SK-N-SH (cell line): ENCODE measurements at regions not wholly inside any gene's neighbourhood (a gene's known extent, or its start where the extent isn't known, plus 50 kb on each side); places are given as distances from the start of the nearest gene placed in this dataset.

ENCODE experiments used
- CTCF ChIA-PET: fragments of 300-600, 350-600 bp; formaldehyde crosslinking; extraction: SDS; loops from one replicate; lab custom pipeline; 2021; lab: Yijun Ruan, JAX
- POLR2A ChIA-PET: fragments of 350-600 bp; sonication (Branson Sonifier 250); formaldehyde crosslinking; extraction: SDS; loops from one replicate; lab custom pipeline; 2020; ENCODE audit warnings: antibody characterized with exemption, inconsistent platforms; lab: Yijun Ruan, JAX
- DNase-seq: peaks from one replicate; pipeline ENCODE4 v3.0.0; 2012
- H2AFZ ChIP-seq: fragments of 200-600 bp; sonication (generic); 2 replicates; pipeline ENCODE4 v1.8.1; 2016; ENCODE audit warnings: antibody characterized with exemption, mild to moderate bottlenecking, low read depth
- H3F3A ChIP-seq: fragments of 200-600 bp; sonication (generic); replicated peaks from 2 replicates; pipeline ENCODE3; 2016; ENCODE audit warnings: antibody characterized with exemption, mild to moderate bottlenecking; ENCODE audit not compliant: insufficient read depth
- H3K27ac ChIP-seq, 2 experiments: fragments of 200-500 bp in 1 of 2; fragments of 200-600 bp in 1 of 2; sonication (Bioruptor generic) in 1 of 2; sonication (generic), shearing (Covaris generic) in 1 of 2; 2 replicates each; pipeline versions ENCODE4 v1.5.1 to v1.6.1; 2014 to 2016; ENCODE audit warnings: low read depth in 2 of 2, inconsistent platforms in 1 of 2, low read length in 1 of 2, mild to moderate bottlenecking in 1 of 2, mixed read lengths in 1 of 2
- H3K27me3 ChIP-seq: fragments of 200-600 bp; sonication (generic), shearing (Covaris generic); 2 replicates; pipeline ENCODE4 v1.6.1; 2016; ENCODE audit warnings: mixed run types; ENCODE audit not compliant: insufficient read depth
- H3K36me3 ChIP-seq, 2 experiments: fragments of 200-500 bp in 1 of 2; fragments of 200-600 bp in 1 of 2; sonication (Bioruptor generic) in 1 of 2; sonication (generic) in 1 of 2; replicated peaks in 1 of 2; 2 replicates each; pipeline versions ENCODE3 to v1.5.1; 2014 to 2016; ENCODE audit warnings: low read length in 1 of 2, mild to moderate bottlenecking in 1 of 2; ENCODE audit not compliant: insufficient read depth in 2 of 2, control insufficient read depth in 1 of 2
- H3K4me1 ChIP-seq, 2 experiments: fragments of 200-500 bp in 1 of 2; fragments of 200-600 bp in 1 of 2; sonication (Bioruptor generic) in 1 of 2; sonication (generic), shearing (Covaris generic) in 1 of 2; 2 replicates each; pipeline versions ENCODE4 v1.5.1 to v1.6.1; 2014 to 2016; ENCODE audit warnings: low read depth in 1 of 2, low read length in 1 of 2, mixed run types in 1 of 2; ENCODE audit not compliant: insufficient read depth in 2 of 2, control insufficient read depth in 1 of 2
- H3K4me2 ChIP-seq: fragments of 200-600 bp; sonication (generic), shearing (Covaris generic); 2 replicates; pipeline ENCODE4 v1.6.1; 2017; ENCODE audit warnings: mixed run types
- H3K4me3 ChIP-seq, 2 experiments: fragments of 200-500 bp in 1 of 2; fragments of 200-600 bp in 1 of 2; sonication (Bioruptor generic) in 1 of 2; sonication (generic), shearing (Covaris generic) in 1 of 2; 2 replicates each; pipeline versions ENCODE4 v1.5.1 to v1.8.1; 2014 to 2016; ENCODE audit warnings: low read depth in 2 of 2, inconsistent platforms in 1 of 2, low read length in 1 of 2, mild to moderate bottlenecking in 1 of 2, mixed read lengths in 1 of 2, moderate library complexity in 1 of 2
- H3K79me2 ChIP-seq: fragments of 200-600 bp; sonication (generic); 2 replicates; pipeline ENCODE4 v1.8.1; 2017; ENCODE audit warnings: mild to moderate bottlenecking; ENCODE audit not compliant: insufficient read depth
- H3K9ac ChIP-seq: fragments of 200-600 bp; sonication (generic); 2 replicates; pipeline ENCODE4 v1.6.1; 2017; ENCODE audit warnings: mixed run types
- H3K9me2 ChIP-seq: fragments of 200-600 bp; sonication (generic); 2 replicates; pipeline ENCODE4 v1.6.1; 2017; ENCODE audit warnings: mixed run types
- H3K9me3 ChIP-seq: fragments of 200-600 bp; sonication (generic); 2 replicates; pipeline ENCODE4 v1.6.1; 2017; ENCODE audit warnings: mixed run types, mild to moderate bottlenecking, moderate library complexity
- H4K20me1 ChIP-seq: fragments of 200-600 bp; sonication (generic); 2 replicates; pipeline ENCODE4 v1.6.1; 2017; ENCODE audit warnings: mild to moderate bottlenecking, mixed run types; ENCODE audit not compliant: insufficient read depth
- CHD2 ChIP-seq: fragments of 150-350 bp; IDR thresholded peaks from 2 replicates; pipeline ENCODE4 v1.6.1; 2018; ENCODE audit warnings: low read length; ENCODE audit not compliant: partially characterized antibody
- ELF1 ChIP-seq: IDR thresholded peaks from 2 replicates; pipeline ENCODE4 v1.4.0; 2012
- EP300 ChIP-seq, 2 experiments: IDR thresholded peaks; 2 replicates each; pipeline versions ENCODE4 v1.4.0 to v1.6.1; 2012; ENCODE audit warnings: borderline replicate concordance in 1 of 2, low read depth in 1 of 2, low read length in 1 of 2
- FOXM1 ChIP-seq: IDR thresholded peaks from 2 replicates; pipeline ENCODE4 v1.4.0; 2012; ENCODE audit warnings: low read depth, mild to moderate bottlenecking
- GABPA ChIP-seq: IDR thresholded peaks from 2 replicates; pipeline ENCODE4 v1.4.0; 2012; ENCODE audit warnings: low read depth, mild to moderate bottlenecking
- GATA2 ChIP-seq: sonication (generic); formaldehyde crosslinking; IDR thresholded peaks from 2 replicates; pipeline ENCODE4 v1.5.0; 2020; ENCODE audit warnings: mild to moderate bottlenecking, missing genetic modification reagents
- IRF3 ChIP-seq: fragments of 150-350 bp; IDR thresholded peaks from 2 replicates; pipeline ENCODE4 v1.6.1; 2016; ENCODE audit warnings: mild to moderate bottlenecking, low read depth, low read length
- MEF2A ChIP-seq: IDR thresholded peaks from 2 replicates; pipeline ENCODE4 v1.4.0; 2012; ENCODE audit warnings: low read depth, borderline replicate concordance
- NFIC ChIP-seq: IDR thresholded peaks from 2 replicates; pipeline ENCODE4 v1.4.0; 2012; ENCODE audit warnings: borderline replicate concordance
- NRF1 ChIP-seq: IDR thresholded peaks from 2 replicates; pipeline ENCODE4 v1.6.1; 2012; ENCODE audit warnings: low read depth, mild to moderate bottlenecking, low read length
- POLR2AphosphoS5 ChIP-seq: IDR thresholded peaks from 2 replicates; pipeline ENCODE4 v1.6.1; 2012; ENCODE audit warnings: low read depth, low read length
- RCOR1 ChIP-seq: fragments of 150-350 bp; IDR thresholded peaks from 2 replicates; pipeline ENCODE4 v1.6.1; 2017; ENCODE audit warnings: antibody characterized with exemption, low read length
- RFX5 ChIP-seq: IDR thresholded peaks from 2 replicates; pipeline ENCODE4 v1.6.1; 2012; ENCODE audit warnings: mild to moderate bottlenecking, improper control_type of control experiment, low read length
- SMC3 ChIP-seq: IDR thresholded peaks from 2 replicates; pipeline ENCODE4 v1.6.1; 2012; ENCODE audit warnings: low read depth, low read length, improper control_type of control experiment
- TAF1 ChIP-seq: IDR thresholded peaks from 2 replicates; pipeline ENCODE4 v1.6.1; 2012; ENCODE audit warnings: low read depth, mild to moderate bottlenecking, low read length, moderate library complexity, borderline replicate concordance
- TCF12 ChIP-seq: IDR thresholded peaks from 2 replicates; pipeline ENCODE4 v1.4.0; 2012
- TEAD4 ChIP-seq: IDR thresholded peaks from 2 replicates; pipeline ENCODE4 v1.4.0; 2012; ENCODE audit warnings: mild to moderate bottlenecking, borderline replicate concordance; ENCODE audit not compliant: insufficient read depth
- USF1 ChIP-seq: IDR thresholded peaks from 2 replicates; pipeline ENCODE4 v1.4.0; 2012; ENCODE audit warnings: low read depth, borderline replicate concordance
- WGBS: methylation state at CpG from one replicate; pipeline ENCODE4 v1.1.6; 2017; ENCODE audit warnings: low lambda C conversion rate; 5-methylcytosine and 5-hydroxymethylcytosine counted together

- TF ChIP-seq CHD2, result no peak
- no peak for TF ChIP-seq FOXM1
- no peak for TF ChIP-seq MEF2A
- TF ChIP-seq, all 33 proteins: peak for 0
These were observed 105.1 kb upstream of the ATP1B1 start (continued) for GRCh38 chr1:169001353-169001752.

- CTCF ChIA-PET, result no interaction called here
- Histone ChIP-seq H4K20me1 (no peaks in the 10 kb centered on the region), H2AFZ (no peak overlapping the region), H3F3A (no peaks in the 10 kb centered on the region), H3K9ac (no peak overlapping the region), H3K9me3 (no peaks in the 10 kb centered on the region), H3K4me3 (no peak overlapping the region), H3K36me3 (no peaks in the 10 kb centered on the region), H3K9me2 (no peaks in the 10 kb centered on the region), H3K4me1 (peaks cover 0 to 3% of the 10 kb centered on the region in 2 experiments; a peak in 2 of 4 replicates), H3K27me3 (no peaks in the 10 kb centered on the region), H3K79me2 (no peaks in the 10 kb centered on the region), H3K27ac (peak overlapping the region in 1 of 2 experiments; percentile 44; a peak in 1 of 4 replicates), H3K4me2 (no peak overlapping the region)
- WGBS, result 83% methylated on average over 1 of the region's 1 CpG
- TF ChIP-seq EP300 (IDR thresholded peaks at IDR 0.05; ENCODE audit: borderline replicate concordance in 1 of 2, low read depth in 1 of 2, low read length in 1 of 2), result peak in 1 of 2 experiments; percentile 31; a peak in 1 of 4 replicates
- TF ChIP-seq NFIC, result peak; percentile 30; the same call in 1 of the 2 replicates
- no peak for TF ChIP-seq TCF12
- no peak for TF ChIP-seq GATA2 (CRISPR knock-in tag)
- no peak for DNase-seq
- POLR2A ChIA-PET, result no interaction called here
These were observed 102.5 kb upstream of the ATP1B1 start for GRCh38 chr1:169003864-169004516.

- H3K4me2 ChIP-seq, result no peak overlapping the region
- peaks cover 0 to 3% of the 10 kb centered on the region in 2 experiments; a peak in 2 of 4 replicates for H3K4me1 ChIP-seq
- H3K9me2 ChIP-seq, result no peaks in the 10 kb centered on the region
- ChIA-PET CTCF (no interaction called here), POLR2A (no interaction called here)
- H3K9me3 ChIP-seq, result no peaks in the 10 kb centered on the region
- H3K79me2 ChIP-seq, result no peaks in the 10 kb centered on the region
- H3K36me3 ChIP-seq, result no peaks in the 10 kb centered on the region
- no peak overlapping the region for H3K4me3 ChIP-seq
- H3F3A ChIP-seq, result no peaks in the 10 kb centered on the region
- DNase-seq, result no peak
- 97% methylated on average over 4 of the region's 4 CpGs for WGBS
- no peak overlapping the region for H3K9ac ChIP-seq
- no peaks in the 10 kb centered on the region for H4K20me1 ChIP-seq
- H3K27ac ChIP-seq, result no peak overlapping the region
- no peaks in the 10 kb centered on the region for H3K27me3 ChIP-seq
- no peak overlapping the region for H2AFZ ChIP-seq
- TF ChIP-seq GABPA, result no peak
- TF ChIP-seq RFX5, result no peak
- no peak for TF ChIP-seq TEAD4
- TF ChIP-seq NRF1, result no peak
- TF ChIP-seq SMC3, result no peak
- TF ChIP-seq POLR2AphosphoS5, result no peak
- TF ChIP-seq EP300 (IDR thresholded peaks at IDR 0.05; ENCODE audit: borderline replicate concordance in 1 of 2, low read depth in 1 of 2, low read length in 1 of 2), result no peak
- TF ChIP-seq IRF3, result no peak
- no peak for TF ChIP-seq ELF1
- TF ChIP-seq TAF1, result no peak
- TF ChIP-seq RCOR1, result no peak
- no peak for TF ChIP-seq FOXM1
- no peak for TF ChIP-seq USF1
These were observed 100.7 kb upstream of the ATP1B1 start for GRCh38 chr1:169005776-169006175.
